ENCODE measurements at regions not wholly inside any gene's neighbourhood (a gene's known extent, or its start where the extent isn't known, plus 50 kb on each side); places are given as distances from the start of the nearest gene placed in this dataset.
"Not testable (repeated sequence)": the region's sequence is repeated elsewhere in the genome, so short reads cannot be mapped to it uniquely, and the experiment has no call there.

DNA sequence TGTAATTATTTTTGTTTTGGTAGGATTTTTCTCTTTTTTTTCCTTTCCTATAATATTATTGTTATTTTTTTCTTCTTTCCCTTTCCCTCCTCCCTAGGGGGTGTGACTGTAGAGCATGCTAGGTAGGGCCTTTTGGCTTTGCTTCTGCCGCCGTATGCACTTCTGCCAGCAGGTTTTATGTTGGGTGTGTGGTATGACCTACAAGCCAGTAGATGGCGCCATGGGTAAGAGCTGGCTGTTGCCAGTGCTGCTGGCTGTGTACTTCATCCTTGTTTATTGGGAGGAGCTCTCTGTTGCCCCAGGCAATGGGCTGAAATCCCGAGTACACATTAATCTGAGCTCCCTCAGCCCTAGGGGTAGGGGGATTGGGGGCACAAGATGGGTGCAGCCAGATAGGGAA, 941.1 kb downstream of the CDY1 start:
- TF ChIP-seq, protein P1, sequence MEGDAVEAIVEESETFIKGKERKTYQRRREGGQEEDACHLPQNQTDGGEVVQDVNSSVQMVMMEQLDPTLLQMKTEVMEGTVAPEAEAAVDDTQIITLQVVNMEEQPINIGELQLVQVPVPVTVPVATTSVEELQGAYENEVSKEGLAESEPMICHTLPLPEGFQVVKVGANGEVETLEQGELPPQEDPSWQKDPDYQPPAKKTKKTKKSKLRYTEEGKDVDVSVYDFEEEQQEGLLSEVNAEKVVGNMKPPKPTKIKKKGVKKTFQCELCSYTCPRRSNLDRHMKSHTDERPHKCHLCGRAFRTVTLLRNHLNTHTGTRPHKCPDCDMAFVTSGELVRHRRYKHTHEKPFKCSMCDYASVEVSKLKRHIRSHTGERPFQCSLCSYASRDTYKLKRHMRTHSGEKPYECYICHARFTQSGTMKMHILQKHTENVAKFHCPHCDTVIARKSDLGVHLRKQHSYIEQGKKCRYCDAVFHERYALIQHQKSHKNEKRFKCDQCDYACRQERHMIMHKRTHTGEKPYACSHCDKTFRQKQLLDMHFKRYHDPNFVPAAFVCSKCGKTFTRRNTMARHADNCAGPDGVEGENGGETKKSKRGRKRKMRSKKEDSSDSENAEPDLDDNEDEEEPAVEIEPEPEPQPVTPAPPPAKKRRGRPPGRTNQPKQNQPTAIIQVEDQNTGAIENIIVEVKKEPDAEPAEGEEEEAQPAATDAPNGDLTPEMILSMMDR (IDR thresholded peaks at IDR 0.05) = not testable (repeated sequence)
- not testable (repeated sequence) for TF ChIP-seq RAD21 (conservative IDR thresholded peaks at IDR 0.05 in 1 of 2, IDR thresholded peaks at IDR 0.05 in 1 of 2); ESRRA (IDR thresholded peaks at IDR 0.05; ENCODE audit: borderline replicate concordance, low read length); RFX5 (IDR thresholded peaks at IDR 0.05); KDM1A (IDR thresholded peaks at IDR 0.05; ENCODE audit: low read depth); POLR2A (IDR thresholded peaks at IDR 0.05; ENCODE audit: low read length)
- TF ChIP-seq, protein P2, sequence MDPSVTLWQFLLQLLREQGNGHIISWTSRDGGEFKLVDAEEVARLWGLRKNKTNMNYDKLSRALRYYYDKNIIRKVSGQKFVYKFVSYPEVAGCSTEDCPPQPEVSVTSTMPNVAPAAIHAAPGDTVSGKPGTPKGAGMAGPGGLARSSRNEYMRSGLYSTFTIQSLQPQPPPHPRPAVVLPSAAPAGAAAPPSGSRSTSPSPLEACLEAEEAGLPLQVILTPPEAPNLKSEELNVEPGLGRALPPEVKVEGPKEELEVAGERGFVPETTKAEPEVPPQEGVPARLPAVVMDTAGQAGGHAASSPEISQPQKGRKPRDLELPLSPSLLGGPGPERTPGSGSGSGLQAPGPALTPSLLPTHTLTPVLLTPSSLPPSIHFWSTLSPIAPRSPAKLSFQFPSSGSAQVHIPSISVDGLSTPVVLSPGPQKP (IDR thresholded peaks at IDR 0.05; ENCODE audit: low read depth, low read length) = not testable (repeated sequence)

Data from A549 (cell line).